ENCODE measurements at regions not wholly inside any gene's neighbourhood (a gene's known extent, or its start where the extent isn't known, plus 50 kb on each side); places are given as distances from the start of the nearest gene placed in this dataset.
"Not testable (repeated sequence)": the region's sequence is repeated elsewhere in the genome, so short reads cannot be mapped to it uniquely, and the experiment has no call there.

GRCh38 chr6:84581494-84582259 is 182.7 kb downstream of the TBX18 start:
- DNase-seq, result no peak

- no peak for DNase-seq
Measured at GRCh38 chr6:84579404-84579803, 185.0 kb downstream of the TBX18 start.

GRCh38 chr6:84576029-84576428 is 188.4 kb downstream of the TBX18 start:
- no peak for DNase-seq

GRCh38 chr6:84575264-84575663 is 189.1 kb downstream of the TBX18 start:
- no peak for DNase-seq

- no peak for DNase-seq
Measured at GRCh38 chr6:84569882-84570281, 194.5 kb downstream of the TBX18 start.

- DNase-seq, result no peak
Measured at GRCh38 chr6:84568971-84569370, 195.4 kb downstream of the TBX18 start.

GRCh38 chr6:84565718-84566117 is 198.7 kb downstream of the TBX18 start:
- DNase-seq, result not testable (repeated sequence)

GRCh38 chr6:84560436-84561390 is 203.7 kb downstream of the TBX18 start:
- DNase-seq, result no peak

- peak; percentile 1 for DNase-seq
Measured at GRCh38 chr6:84556541-84557335, 207.7 kb downstream of the TBX18 start.

- DNase-seq, result no peak
Measured at GRCh38 chr6:84554706-84555105, 209.7 kb downstream of the TBX18 start.

GRCh38 chr6:84554074-84554473 is 210.3 kb downstream of the TBX18 start:
- peak; percentile 51 for DNase-seq

- DNase-seq, result no peak
Measured at GRCh38 chr6:84553527-84553926, 210.9 kb downstream of the TBX18 start.

- no peak for DNase-seq
Measured at GRCh38 chr6:84551797-84552196, 212.6 kb downstream of the TBX18 start.

GRCh38 chr6:84549917-84550316 is 214.5 kb downstream of the TBX18 start:
- DNase-seq, result no peak

- no peak for DNase-seq
Measured at GRCh38 chr6:84547341-84547801, 217.0 kb downstream of the TBX18 start.

GRCh38 chr6:84546427-84546914 is 217.9 kb downstream of the TBX18 start:
- DNase-seq, result peak; percentile 45

GRCh38 chr6:84539122-84539856 is 225.1 kb downstream of the TBX18 start:
- peak; percentile 16 for DNase-seq

- DNase-seq, result no peak
Measured at GRCh38 chr6:84536885-84537638, 227.3 kb downstream of the TBX18 start.

GRCh38 chr6:84528201-84528600 is 236.2 kb downstream of the TBX18 start:
- DNase-seq, result no peak

- DNase-seq, result no peak
Measured at GRCh38 chr6:84526631-84527030, 237.8 kb downstream of the TBX18 start.

GRCh38 chr6:84525907-84526306 is 238.5 kb downstream of the TBX18 start:
- DNase-seq, result no peak
